ENCODE measurements at regions not wholly inside any gene's neighbourhood (a gene's known extent, or its start where the extent isn't known, plus 50 kb on each side); places are given as distances from the start of the nearest gene placed in this dataset.

GRCh38 chr6:40803897-40804702 is 216.9 kb upstream of the LRFN2 start:
- in situ Hi-C loops (cut with MboI; ENCODE audit: low sequenced_read_pairs in 4 of 4) (loop anchor here in 1 of 4 donors (25.0 kb wide), 1 partner anchor 467 kb away; no protein-coding TSS in a partner anchor), intact Hi-C loops (cut with DNase I; ENCODE audit: low total_unique reads) (loop anchor here (10.0 kb wide), 1 partner anchor 129 kb away; no protein-coding TSS in a partner anchor)
- H3K27ac ChIP-seq = peak overlapping the region; percentile 45 to 76 (median 62)
- H3K27me3 ChIP-seq = no peaks in the 10 kb centered on the region
- peak; percentile 46 to 68 for ATAC-seq
- no peak for TF ChIP-seq POLR2A (IDR thresholded peaks at IDR 0.05)
- TF ChIP-seq CTCF (IDR thresholded peaks at IDR 0.05 in 4 of 5, conservative IDR thresholded peaks at IDR 0.05 in 1 of 5) = no peak
- no peak overlapping the region for H3K4me3 ChIP-seq
- H3K9me3 ChIP-seq = no peaks in the 10 kb centered on the region
- DNase-seq = no peak
- H3K4me1 ChIP-seq = peaks cover 23 to 44% of the 10 kb centered on the region in 2 donors
- no peaks in the 10 kb centered on the region for H3K36me3 ChIP-seq

GRCh38 chr6:40802481-40802880 is 215.3 kb upstream of the LRFN2 start:
- in situ Hi-C loops (cut with MboI; ENCODE audit: low sequenced_read_pairs in 4 of 4) (loop anchor here in 1 of 4 donors (25.0 kb wide), 1 partner anchor 465 kb away; no protein-coding TSS in a partner anchor), intact Hi-C loops (cut with DNase I; ENCODE audit: low total_unique reads) (loop anchor here (10.0 kb wide), 1 partner anchor 128 kb away; no protein-coding TSS in a partner anchor)
- H3K9me3 ChIP-seq = no peaks in the 10 kb centered on the region
- no peak overlapping the region for H3K27ac ChIP-seq
- H3K27me3 ChIP-seq = no peaks in the 10 kb centered on the region
- no peaks in the 10 kb centered on the region for H3K36me3 ChIP-seq
- TF ChIP-seq CTCF (IDR thresholded peaks at IDR 0.05 in 4 of 5, conservative IDR thresholded peaks at IDR 0.05 in 1 of 5) = no peak
- TF ChIP-seq POLR2A (IDR thresholded peaks at IDR 0.05) = no peak
- H3K4me3 ChIP-seq = no peak overlapping the region
- DNase-seq (no peak), ATAC-seq (no peak)
- H3K4me1 ChIP-seq = peaks cover 23 to 47% of the 10 kb centered on the region in 2 donors

- ATAC-seq = no peak
These were observed 212.4 kb upstream of the LRFN2 start for GRCh38 chr6:40799296-40800140.

More at GRCh38 chr6:40799296-40800140, 212.4 kb upstream of the LRFN2 start:
- in situ Hi-C loops (cut with MboI; ENCODE audit: low sequenced_read_pairs in 4 of 4) = loop anchor here in 1 of 4 donors (25.0 kb wide), 1 partner anchor 462 kb away; no protein-coding TSS in a partner anchor
- intact Hi-C loops (cut with DNase I; ENCODE audit: low total_unique reads) = loop anchor here (10.0 kb wide), 1 partner anchor 125 kb away; no protein-coding TSS in a partner anchor
- H3K4me1 ChIP-seq = peaks cover 21 to 26% of the 10 kb centered on the region in 2 donors
- no peaks in the 10 kb centered on the region for H3K36me3 ChIP-seq
- no peak for DNase-seq
- no peak overlapping the region for H3K27ac ChIP-seq
- no peaks in the 10 kb centered on the region for H3K27me3 ChIP-seq
- no peak for TF ChIP-seq CTCF (IDR thresholded peaks at IDR 0.05 in 4 of 5, conservative IDR thresholded peaks at IDR 0.05 in 1 of 5)
- no peak for TF ChIP-seq POLR2A (IDR thresholded peaks at IDR 0.05)
- H3K9me3 ChIP-seq = no peaks in the 10 kb centered on the region
- no peak overlapping the region for H3K4me3 ChIP-seq
